IMR-90 (cell line): ENCODE measurements at regions not wholly inside any gene's neighbourhood (a gene's known extent, or its start where the extent isn't known, plus 50 kb on each side); places are given as distances from the start of the nearest gene placed in this dataset.
"Not testable (repeated sequence)": the region's sequence is repeated elsewhere in the genome, so short reads cannot be mapped to it uniquely, and the experiment has no call there.

Experiments
- ATAC-seq: fragments of 200-7000 bp; cut with Tn5 transposase; 2 replicates; pipeline ENCODE4 v1.9.1; 2020; ENCODE audit warnings: low read depth, mild to moderate bottlenecking, moderate library complexity
- BruUV-seq: library from RNA; stranded (reverse); fragments of 400-500 nt; replicated peaks from 2 replicates; lab custom pipeline; 2021; lab: Mats Ljungman, UMichigan
- CTCF ChIA-PET: fragments of 300-600 bp; formaldehyde crosslinking; extraction: SDS; loops from one replicate; lab custom pipeline; 2021; ENCODE audit warnings: antibody characterized with exemption; lab: Yijun Ruan, JAX
- POLR2A ChIA-PET: fragments of 300-600 bp; sonication (Branson Sonifier 250); formaldehyde crosslinking; loops from one replicate; lab custom pipeline; 2022; ENCODE audit warnings: antibody characterized with exemption; ENCODE audit not compliant: unreplicated experiment; lab: Charles Lee
- DNase-seq: peaks from one replicate; pipeline ENCODE4 v3.0.0; 2013
- H2AFZ ChIP-seq: replicated peaks from 2 replicates; pipeline ENCODE3; 2013; ENCODE audit warnings: low read length, mild to moderate bottlenecking; ENCODE audit not compliant: poor library complexity
- H2AK5ac ChIP-seq: 2 replicates; pipeline ENCODE4 v1.6.1; 2013; ENCODE audit warnings: low read depth, low read length, inconsistent platforms
- H2AK9ac ChIP-seq: replicated peaks from 2 replicates; pipeline ENCODE3; 2013; ENCODE audit warnings: mild to moderate bottlenecking, low read depth, low read length, moderate library complexity; ENCODE audit not compliant: poor library complexity
- H2BK120ac ChIP-seq: 2 replicates; pipeline ENCODE4 v1.6.1; 2013; ENCODE audit warnings: low read depth, low read length, inconsistent platforms
- H2BK15ac ChIP-seq: 3 replicates; pipeline ENCODE4 v1.6.1; 2013; ENCODE audit warnings: low read depth, low read length, inconsistent platforms
- H2BK20ac ChIP-seq: 2 replicates; pipeline ENCODE4 v1.6.1; 2013; ENCODE audit warnings: low read depth, mild to moderate bottlenecking, inconsistent platforms, low read length, moderate library complexity
- H2BK5ac ChIP-seq: 2 replicates; pipeline ENCODE4 v1.6.1; 2013; ENCODE audit warnings: mild to moderate bottlenecking, low read depth, low read length, inconsistent platforms; ENCODE audit not compliant: poor library complexity, severe bottlenecking
- H3K14ac ChIP-seq: replicated peaks from 2 replicates; pipeline ENCODE4 v1.6.1; 2013; ENCODE audit warnings: low read depth, low read length, inconsistent platforms
- H3K18ac ChIP-seq: 2 replicates; pipeline ENCODE4 v1.6.1; 2013; ENCODE audit warnings: low read depth, low read length, control low read depth
- H3K23ac ChIP-seq: 2 replicates; pipeline ENCODE4 v1.6.1; 2013; ENCODE audit warnings: low read depth, low read length, inconsistent platforms
- H3K27ac ChIP-seq: 2 replicates; pipeline ENCODE4 v1.5.1; 2013; ENCODE audit warnings: mild to moderate bottlenecking, control low read depth, low read length; ENCODE audit not compliant: insufficient read depth
- H3K27me3 ChIP-seq: 2 replicates; pipeline ENCODE4 v1.6.1; 2013; ENCODE audit warnings: low read length; ENCODE audit not compliant: control insufficient read depth, insufficient read depth
- H3K36me3 ChIP-seq: 2 replicates; pipeline ENCODE4 v1.6.1; 2013; ENCODE audit warnings: low read length, mixed read lengths; ENCODE audit not compliant: control insufficient read depth, insufficient read depth
- H3K4ac ChIP-seq: 2 replicates; pipeline ENCODE4 v1.6.1; 2013; ENCODE audit warnings: low read depth, low read length, inconsistent platforms
- H3K4me1 ChIP-seq: 2 replicates; pipeline ENCODE4 v1.6.1; 2013; ENCODE audit warnings: low read length, mixed read lengths; ENCODE audit not compliant: control insufficient read depth, insufficient read depth
- H3K4me2 ChIP-seq: 2 replicates; pipeline ENCODE4 v1.6.1; 2013; ENCODE audit warnings: low read depth, mild to moderate bottlenecking, control low read depth, low read length, moderate library complexity
- H3K4me3 ChIP-seq: 2 replicates; pipeline ENCODE4 v1.5.1; 2013; ENCODE audit warnings: low read depth, mild to moderate bottlenecking, control low read depth, low read length, moderate library complexity; ENCODE audit not compliant: insufficient read depth
- H3K56ac ChIP-seq: 2 replicates; pipeline ENCODE4 v1.6.1; 2013; ENCODE audit warnings: low read length, inconsistent platforms; ENCODE audit not compliant: insufficient read depth; ENCODE audit errors: extremely low read depth
- H3K79me1 ChIP-seq, 2 experiments: 2 replicates each; pipeline ENCODE4 v1.6.1; 2013; ENCODE audit warnings: low read length in 2 of 2, inconsistent platforms in 1 of 2, low read depth in 1 of 2
- H3K9ac ChIP-seq: 2 replicates; pipeline ENCODE4 v1.6.1; 2013; ENCODE audit warnings: low read depth, low read length, control low read depth
- H3K9me1 ChIP-seq: 2 replicates; pipeline ENCODE4 v1.6.1; 2013; ENCODE audit warnings: low read length, inconsistent platforms; ENCODE audit not compliant: insufficient read depth
- H3K9me3 ChIP-seq: 2 replicates; pipeline ENCODE4 v1.6.1; 2013; ENCODE audit warnings: low read length; ENCODE audit not compliant: control insufficient read depth, insufficient read depth
- H4K20me1 ChIP-seq: 2 replicates; pipeline ENCODE4 v1.6.1; 2013; ENCODE audit warnings: low read length, inconsistent platforms; ENCODE audit not compliant: insufficient read depth
- H4K5ac ChIP-seq: 2 replicates; pipeline ENCODE4 v1.6.1; 2013; ENCODE audit warnings: mild to moderate bottlenecking, low read depth, low read length, control low read depth
- H4K8ac ChIP-seq, 2 experiments: 2 replicates each; pipeline ENCODE4 v1.6.1; 2013; ENCODE audit warnings: low read depth in 2 of 2, low read length in 2 of 2, control low read depth in 1 of 2, inconsistent platforms in 1 of 2
- H4K91ac ChIP-seq: 2 replicates; pipeline ENCODE4 v1.6.1; 2013; ENCODE audit warnings: low read depth, low read length, inconsistent platforms; ENCODE audit not compliant: insufficient read depth
- CHD1 ChIP-seq: IDR thresholded peaks from 2 replicates; pipeline ENCODE4 v1.6.1; 2012; ENCODE audit warnings: low read depth, low read length, improper control_type of control experiment
- MAZ ChIP-seq: IDR thresholded peaks from 2 replicates; pipeline ENCODE4 v1.6.1; 2012; ENCODE audit warnings: low read depth, mild to moderate bottlenecking, low read length, improper control_type of control experiment, moderate library complexity, borderline replicate concordance
- WGBS, 2 experiments: methylation state at CpG; one replicate each; pipeline versions ENCODE4 v1.1.5 to v1.1.7; 2013; ENCODE audit warnings: missing lambda C conversion rate in 2 of 2; ENCODE audit not compliant: insufficient read length in 1 of 2; ENCODE audit errors: extremely low coverage in 2 of 2; 5-methylcytosine and 5-hydroxymethylcytosine counted together
- dilution Hi-C: fragments of 300-500 bp; cut with HindIII; formaldehyde crosslinking; loops from one replicate; pipeline ENCODE4 v1.14.3; 2018; ENCODE audit warnings: low sequenced_read_pairs; ENCODE audit not compliant: unreplicated experiment
- in situ Hi-C: fragments of 300-500 bp; cut with MboI; formaldehyde crosslinking; loops from 3 replicates; pipeline ENCODE4 v1.14.3; 2019; ENCODE audit warnings: low sequenced_read_pairs, inconsistent platforms, mixed read lengths
- intact Hi-C: fragments of 100-400 bp; cut with micrococcal nuclease; formaldehyde crosslinking; loops from 2 replicates; pipeline ENCODE4 v1.10.0; 2022

GRCh38 chr5:88021141-88021540, 247.5 kb downstream of the TMEM161B start:
- dilution Hi-C loops (no loop called here), in situ Hi-C loops (no loop called here)
- BruUV-seq: no TSS peak

GRCh38 chr5:88014984-88015383, 253.7 kb downstream of the TMEM161B start:
- H2AK9ac ChIP-seq, H3K9ac ChIP-seq, H3K56ac ChIP-seq, H4K20me1 ChIP-seq, H3K23ac ChIP-seq, H3K4me1 ChIP-seq, H2AFZ ChIP-seq, H3K79me1 ChIP-seq, ATAC-seq, H3K36me3 ChIP-seq, H3K14ac ChIP-seq, H2AK5ac ChIP-seq, POLR2A ChIA-PET, H3K4me2 ChIP-seq, H2BK120ac ChIP-seq, H3K4me3 ChIP-seq, H2BK20ac ChIP-seq, H4K91ac ChIP-seq, H3K27me3 ChIP-seq, BruUV-seq, CTCF ChIA-PET, H3K9me1 ChIP-seq, H2BK5ac ChIP-seq, H3K9me3 ChIP-seq, DNase-seq, H4K5ac ChIP-seq, intact Hi-C loops, H3K4ac ChIP-seq, H3K27ac ChIP-seq, H4K8ac ChIP-seq, in situ Hi-C loops, dilution Hi-C loops, H3K18ac ChIP-seq, H2BK15ac ChIP-seq: not testable (repeated sequence)
- WGBS, 2 experiments: 68% methylated on average over 3 of the region's 7 CpGs; no CpG with 5 or more reads in 1 of the 2 experiments

More at GRCh38 chr5:88021141-88021540, 247.5 kb downstream of the TMEM161B start:
- Histone ChIP-seq H2AK5ac (no peak overlapping the region), H3K4ac (no peak overlapping the region), H4K5ac (no peak overlapping the region), H4K20me1 (no peaks in the 10 kb centered on the region), H3K4me2 (no peak overlapping the region), H3K23ac (no peak overlapping the region), H3K14ac (no peak overlapping the region), H4K8ac (no peak overlapping the region), H3K4me3 (no peak overlapping the region), H3K56ac (no peak overlapping the region), H3K9me1 (no peaks in the 10 kb centered on the region), H2BK5ac (no peak overlapping the region), H2BK20ac (no peak overlapping the region), H2BK120ac (no peak overlapping the region), H3K9ac (no peak overlapping the region), H2AK9ac (no peak overlapping the region), H4K91ac (no peak overlapping the region), H2AFZ (no peak overlapping the region), H2BK15ac (no peak overlapping the region), H3K9me3 (no peaks in the 10 kb centered on the region), H3K27me3 (no peaks in the 10 kb centered on the region), H3K18ac (no peak overlapping the region), H3K79me1 (no peaks in the 10 kb centered on the region), H3K4me1 (no peaks in the 10 kb centered on the region), H3K36me3 (no peaks in the 10 kb centered on the region), H3K27ac (no peak overlapping the region)
- ChIA-PET CTCF (no interaction called here), POLR2A (no interaction called here)
- ATAC-seq (no peak), DNase-seq (no peak)
- intact Hi-C loops: no loop called here
- 17% methylated on average over 1 of the region's 5 CpGs; no CpG with 5 or more reads in 1 of the 2 experiments for WGBS, 2 experiments
- TF ChIP-seq MAZ (no peak), CHD1 (no peak)
